ENCODE measurements at regions not wholly inside any gene's neighbourhood (a gene's known extent, or its start where the extent isn't known, plus 50 kb on each side); places are given as distances from the start of the nearest gene placed in this dataset.

GRCh38 chr6:48774276-48774675 is 663.3 kb upstream of the PTCHD4 start:
- BruUV-seq (replicated peaks), result no TSS peak
- POLR2A ChIA-PET (ENCODE audit: unreplicated experiment), result no interaction called here
- intact Hi-C loops (cut with micrococcal nuclease; ENCODE audit: unreplicated experiment), result no loop called here

GRCh38 chr6:48766349-48766748 is 655.4 kb upstream of the PTCHD4 start:
- BruUV-seq (replicated peaks), result no TSS peak
- Histone ChIP-seq H2AFZ (no peak overlapping the region), H3K9me2 (ENCODE audit: insufficient read depth) (no peaks in the 10 kb centered on the region), H3K9me3 (ENCODE audit: insufficient read depth, low read depth) (peaks cover 3% of the 10 kb centered on the region), H3F3A (ENCODE audit: insufficient read depth, low read depth) (no peaks in the 10 kb centered on the region), H3K27ac (peak overlapping the region; percentile 18), H3K4me1 (replicated peaks; ENCODE audit: insufficient read depth) (peaks cover 17% of the 10 kb centered on the region), H3K4me3 (no peak overlapping the region), H3K79me2 (ENCODE audit: low read depth) (no peaks in the 10 kb centered on the region), H3K27me3 (ENCODE audit: insufficient read depth, low read depth) (no peaks in the 10 kb centered on the region), H4K20me1 (ENCODE audit: insufficient read depth) (no peaks in the 10 kb centered on the region), H3K36me3 (ENCODE audit: low read depth) (no peaks in the 10 kb centered on the region), H3K4me2 (no peak overlapping the region)
- peak; percentile 16 to 75 for DNase-seq
- ChIA-PET POLR2A (ENCODE audit: unreplicated experiment) (no interaction called here), CTCF (interaction anchor here (1.0 to 1.1 kb wide), 2 partner anchors 9 to 679 kb away, joined by 3 read pairs; no protein-coding TSS in a partner anchor)
- intact Hi-C loops (cut with micrococcal nuclease; ENCODE audit: unreplicated experiment), result loop anchor here (2.0 to 5.0 kb wide), 2 partner anchors 60 to 646 kb away; no protein-coding TSS in a partner anchor
- TF ChIP-seq, protein P1, sequence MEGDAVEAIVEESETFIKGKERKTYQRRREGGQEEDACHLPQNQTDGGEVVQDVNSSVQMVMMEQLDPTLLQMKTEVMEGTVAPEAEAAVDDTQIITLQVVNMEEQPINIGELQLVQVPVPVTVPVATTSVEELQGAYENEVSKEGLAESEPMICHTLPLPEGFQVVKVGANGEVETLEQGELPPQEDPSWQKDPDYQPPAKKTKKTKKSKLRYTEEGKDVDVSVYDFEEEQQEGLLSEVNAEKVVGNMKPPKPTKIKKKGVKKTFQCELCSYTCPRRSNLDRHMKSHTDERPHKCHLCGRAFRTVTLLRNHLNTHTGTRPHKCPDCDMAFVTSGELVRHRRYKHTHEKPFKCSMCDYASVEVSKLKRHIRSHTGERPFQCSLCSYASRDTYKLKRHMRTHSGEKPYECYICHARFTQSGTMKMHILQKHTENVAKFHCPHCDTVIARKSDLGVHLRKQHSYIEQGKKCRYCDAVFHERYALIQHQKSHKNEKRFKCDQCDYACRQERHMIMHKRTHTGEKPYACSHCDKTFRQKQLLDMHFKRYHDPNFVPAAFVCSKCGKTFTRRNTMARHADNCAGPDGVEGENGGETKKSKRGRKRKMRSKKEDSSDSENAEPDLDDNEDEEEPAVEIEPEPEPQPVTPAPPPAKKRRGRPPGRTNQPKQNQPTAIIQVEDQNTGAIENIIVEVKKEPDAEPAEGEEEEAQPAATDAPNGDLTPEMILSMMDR (conservative IDR thresholded peaks at IDR 0.05), result no peak
- TF ChIP-seq EZH2 (IDR thresholded peaks at IDR 0.05; ENCODE audit: low read depth), result no peak

More at GRCh38 chr6:48774276-48774675, 663.3 kb upstream of the PTCHD4 start:
- CTCF ChIA-PET, result no interaction called here
- Histone ChIP-seq H3K27ac (no peak overlapping the region), H3K4me3 (no peak overlapping the region), H3K4me2 (no peak overlapping the region), H3K4me1 (replicated peaks; ENCODE audit: insufficient read depth) (no peaks in the 10 kb centered on the region), H4K20me1 (ENCODE audit: insufficient read depth) (no peaks in the 10 kb centered on the region), H3K9me3 (ENCODE audit: insufficient read depth, low read depth) (no peaks in the 10 kb centered on the region), H3K27me3 (ENCODE audit: insufficient read depth, low read depth) (no peaks in the 10 kb centered on the region), H3K9me2 (ENCODE audit: insufficient read depth) (no peaks in the 10 kb centered on the region), H3K36me3 (ENCODE audit: low read depth) (no peaks in the 10 kb centered on the region), H3F3A (ENCODE audit: insufficient read depth, low read depth) (no peaks in the 10 kb centered on the region), H3K79me2 (ENCODE audit: low read depth) (no peaks in the 10 kb centered on the region), H2AFZ (no peak overlapping the region; the same call in 1 of the 2 replicates)
- TF ChIP-seq EZH2 (IDR thresholded peaks at IDR 0.05; ENCODE audit: low read depth), result no peak
- TF ChIP-seq, protein P1 (conservative IDR thresholded peaks at IDR 0.05), result no peak
- no peak for DNase-seq

DNA sequence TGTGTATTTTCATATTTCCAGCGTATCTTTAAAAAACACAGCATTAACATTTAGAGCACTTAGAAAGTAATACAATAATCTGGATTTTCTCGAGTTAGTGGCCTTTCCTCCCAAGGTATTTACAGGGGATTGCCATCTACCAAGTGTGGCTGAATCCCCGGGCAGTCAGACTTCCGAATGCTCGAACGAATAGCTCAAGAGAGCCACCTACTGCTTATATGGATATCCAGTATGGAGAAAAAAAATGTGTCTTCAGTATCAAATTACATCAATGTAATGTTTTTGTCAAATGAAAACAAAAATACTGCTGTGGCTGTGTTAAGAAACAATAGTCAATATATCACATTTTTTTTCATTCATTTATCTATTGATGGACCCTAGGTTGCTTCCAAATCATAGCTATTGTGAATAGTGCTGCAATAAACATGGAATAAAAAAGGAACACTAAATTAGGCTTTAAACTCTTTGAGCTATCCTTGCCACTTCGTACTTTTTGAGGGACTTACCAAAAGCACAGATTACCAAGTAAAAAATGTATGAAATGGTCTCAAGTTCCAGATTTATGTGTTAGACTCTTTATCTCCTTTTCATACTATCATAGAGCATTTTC is 654.5 kb upstream of the PTCHD4 start:
- no peak for TF ChIP-seq EZH2 (IDR thresholded peaks at IDR 0.05; ENCODE audit: low read depth)
- TF ChIP-seq, protein P1 (conservative IDR thresholded peaks at IDR 0.05), result peak; percentile 69
- intact Hi-C loops (cut with micrococcal nuclease; ENCODE audit: unreplicated experiment), result loop anchor here (1.0 to 5.0 kb wide), 4 partner anchors 615 to 977 kb away; no protein-coding TSS in a partner anchor
- POLR2A ChIA-PET (ENCODE audit: unreplicated experiment), result no interaction called here
- DNase-seq, result peak; percentile 25 to 39
- no peak overlapping the region for H3K4me2 ChIP-seq
- no peaks in the 10 kb centered on the region for H3F3A ChIP-seq (ENCODE audit: insufficient read depth, low read depth)
- H3K4me3 ChIP-seq, result no peak overlapping the region
- no peaks in the 10 kb centered on the region for H3K27me3 ChIP-seq (ENCODE audit: insufficient read depth, low read depth)
- H3K36me3 ChIP-seq (ENCODE audit: low read depth), result no peaks in the 10 kb centered on the region
- H3K9me3 ChIP-seq (ENCODE audit: insufficient read depth, low read depth), result peaks cover 3% of the 10 kb centered on the region
- no peaks in the 10 kb centered on the region for H3K79me2 ChIP-seq (ENCODE audit: low read depth)
- H4K20me1 ChIP-seq (ENCODE audit: insufficient read depth), result no peaks in the 10 kb centered on the region
- H3K27ac ChIP-seq, result peak overlapping the region; percentile 18; the same call in 1 of the 2 replicates
- no TSS peak for BruUV-seq (replicated peaks)
- CTCF ChIA-PET, result interaction anchor here (1.0 to 1.1 kb wide), 2 partner anchors 10 to 678 kb away, joined by 3 read pairs; no protein-coding TSS in a partner anchor
- H3K9me2 ChIP-seq (ENCODE audit: insufficient read depth), result no peaks in the 10 kb centered on the region
- H2AFZ ChIP-seq, result no peak overlapping the region
- H3K4me1 ChIP-seq (replicated peaks; ENCODE audit: insufficient read depth), result peaks cover 17% of the 10 kb centered on the region

Data from PC-9 (cell line).